ENCODE measurements at regions not wholly inside any gene's neighbourhood (a gene's known extent, or its start where the extent isn't known, plus 50 kb on each side); places are given as distances from the start of the nearest gene placed in this dataset.

DNA sequence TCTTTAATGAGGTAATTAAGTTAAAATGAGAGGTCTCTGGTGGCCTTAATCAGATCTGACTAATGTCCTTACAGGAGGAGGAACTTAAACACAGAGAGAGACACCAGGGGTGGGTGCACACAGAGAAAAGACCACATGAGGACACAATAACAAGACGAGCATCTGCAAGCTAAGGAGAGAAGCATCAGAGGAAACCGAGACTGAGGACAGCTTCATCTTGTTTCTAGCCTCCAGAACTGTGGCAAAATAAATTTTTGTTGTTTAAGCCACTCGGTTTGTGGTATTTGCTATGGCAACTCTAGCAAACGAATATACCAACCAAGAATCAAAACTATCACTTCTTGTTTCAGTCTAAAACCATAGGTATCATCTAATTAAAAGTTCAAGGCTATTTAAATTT, 400.1 kb downstream of the PID1 start:
- DNase-seq (ENCODE audit: low read depth, low spot score), result no peak
- ChIA-PET CTCF (no interaction called here), POLR2A (no interaction called here)
- BruUV-seq (replicated peaks), result no TSS peak
- Histone ChIP-seq H3K27ac (ENCODE audit: low read length) (no peak overlapping the region), H3K36me3 (ENCODE audit: control insufficient read depth, insufficient read depth, low read length) (no peaks in the 10 kb centered on the region), H3K9me3 (ENCODE audit: control insufficient read depth, insufficient read depth, low read depth, low read length) (0 out of 2 replicates have a peak, but pooled peaks cover 4% of the 10 kb centered on the region), H3K27me3 (ENCODE audit: control insufficient read depth, insufficient read depth, low read length) (no peaks in the 10 kb centered on the region), H3K4me1 (ENCODE audit: control insufficient read depth, insufficient read depth, low read length) (no peaks in the 10 kb centered on the region), H3K4me3 (ENCODE audit: low read depth in 2 of 2, low read length in 2 of 2) (no peak overlapping the region)
- in situ Hi-C loops (cut with HindIII; ENCODE audit: low pct_unique_long_range_greater_than_20kb, low sequenced_read_pairs) (no loop called here), intact Hi-C loops (cut with micrococcal nuclease; ENCODE audit: unreplicated experiment) (no loop called here)
- no peak for ATAC-seq
- TF ChIP-seq, protein P1, sequence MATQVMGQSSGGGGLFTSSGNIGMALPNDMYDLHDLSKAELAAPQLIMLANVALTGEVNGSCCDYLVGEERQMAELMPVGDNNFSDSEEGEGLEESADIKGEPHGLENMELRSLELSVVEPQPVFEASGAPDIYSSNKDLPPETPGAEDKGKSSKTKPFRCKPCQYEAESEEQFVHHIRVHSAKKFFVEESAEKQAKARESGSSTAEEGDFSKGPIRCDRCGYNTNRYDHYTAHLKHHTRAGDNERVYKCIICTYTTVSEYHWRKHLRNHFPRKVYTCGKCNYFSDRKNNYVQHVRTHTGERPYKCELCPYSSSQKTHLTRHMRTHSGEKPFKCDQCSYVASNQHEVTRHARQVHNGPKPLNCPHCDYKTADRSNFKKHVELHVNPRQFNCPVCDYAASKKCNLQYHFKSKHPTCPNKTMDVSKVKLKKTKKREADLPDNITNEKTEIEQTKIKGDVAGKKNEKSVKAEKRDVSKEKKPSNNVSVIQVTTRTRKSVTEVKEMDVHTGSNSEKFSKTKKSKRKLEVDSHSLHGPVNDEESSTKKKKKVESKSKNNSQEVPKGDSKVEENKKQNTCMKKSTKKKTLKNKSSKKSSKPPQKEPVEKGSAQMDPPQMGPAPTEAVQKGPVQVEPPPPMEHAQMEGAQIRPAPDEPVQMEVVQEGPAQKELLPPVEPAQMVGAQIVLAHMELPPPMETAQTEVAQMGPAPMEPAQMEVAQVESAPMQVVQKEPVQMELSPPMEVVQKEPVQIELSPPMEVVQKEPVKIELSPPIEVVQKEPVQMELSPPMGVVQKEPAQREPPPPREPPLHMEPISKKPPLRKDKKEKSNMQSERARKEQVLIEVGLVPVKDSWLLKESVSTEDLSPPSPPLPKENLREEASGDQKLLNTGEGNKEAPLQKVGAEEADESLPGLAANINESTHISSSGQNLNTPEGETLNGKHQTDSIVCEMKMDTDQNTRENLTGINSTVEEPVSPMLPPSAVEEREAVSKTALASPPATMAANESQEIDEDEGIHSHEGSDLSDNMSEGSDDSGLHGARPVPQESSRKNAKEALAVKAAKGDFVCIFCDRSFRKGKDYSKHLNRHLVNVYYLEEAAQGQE (IDR thresholded peaks at IDR 0.05; ENCODE audit: insufficient read depth in 1 of 2, low read depth in 2 of 2, low read length in 1 of 2), result no peak
- TF ChIP-seq POLR2AphosphoS5 (IDR thresholded peaks at IDR 0.05; ENCODE audit: low read depth, low read length), result no peak
- no peak for TF ChIP-seq TCF7L2 (IDR thresholded peaks at IDR 0.05; ENCODE audit: low read depth, low read length)
- no peak for TF ChIP-seq SIN3A (IDR thresholded peaks at IDR 0.05; ENCODE audit: borderline replicate concordance, insufficient read depth, low read depth, low read length)
- TF ChIP-seq, protein P2, sequence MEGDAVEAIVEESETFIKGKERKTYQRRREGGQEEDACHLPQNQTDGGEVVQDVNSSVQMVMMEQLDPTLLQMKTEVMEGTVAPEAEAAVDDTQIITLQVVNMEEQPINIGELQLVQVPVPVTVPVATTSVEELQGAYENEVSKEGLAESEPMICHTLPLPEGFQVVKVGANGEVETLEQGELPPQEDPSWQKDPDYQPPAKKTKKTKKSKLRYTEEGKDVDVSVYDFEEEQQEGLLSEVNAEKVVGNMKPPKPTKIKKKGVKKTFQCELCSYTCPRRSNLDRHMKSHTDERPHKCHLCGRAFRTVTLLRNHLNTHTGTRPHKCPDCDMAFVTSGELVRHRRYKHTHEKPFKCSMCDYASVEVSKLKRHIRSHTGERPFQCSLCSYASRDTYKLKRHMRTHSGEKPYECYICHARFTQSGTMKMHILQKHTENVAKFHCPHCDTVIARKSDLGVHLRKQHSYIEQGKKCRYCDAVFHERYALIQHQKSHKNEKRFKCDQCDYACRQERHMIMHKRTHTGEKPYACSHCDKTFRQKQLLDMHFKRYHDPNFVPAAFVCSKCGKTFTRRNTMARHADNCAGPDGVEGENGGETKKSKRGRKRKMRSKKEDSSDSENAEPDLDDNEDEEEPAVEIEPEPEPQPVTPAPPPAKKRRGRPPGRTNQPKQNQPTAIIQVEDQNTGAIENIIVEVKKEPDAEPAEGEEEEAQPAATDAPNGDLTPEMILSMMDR (IDR thresholded peaks at IDR 0.05), result no peak

DNA sequence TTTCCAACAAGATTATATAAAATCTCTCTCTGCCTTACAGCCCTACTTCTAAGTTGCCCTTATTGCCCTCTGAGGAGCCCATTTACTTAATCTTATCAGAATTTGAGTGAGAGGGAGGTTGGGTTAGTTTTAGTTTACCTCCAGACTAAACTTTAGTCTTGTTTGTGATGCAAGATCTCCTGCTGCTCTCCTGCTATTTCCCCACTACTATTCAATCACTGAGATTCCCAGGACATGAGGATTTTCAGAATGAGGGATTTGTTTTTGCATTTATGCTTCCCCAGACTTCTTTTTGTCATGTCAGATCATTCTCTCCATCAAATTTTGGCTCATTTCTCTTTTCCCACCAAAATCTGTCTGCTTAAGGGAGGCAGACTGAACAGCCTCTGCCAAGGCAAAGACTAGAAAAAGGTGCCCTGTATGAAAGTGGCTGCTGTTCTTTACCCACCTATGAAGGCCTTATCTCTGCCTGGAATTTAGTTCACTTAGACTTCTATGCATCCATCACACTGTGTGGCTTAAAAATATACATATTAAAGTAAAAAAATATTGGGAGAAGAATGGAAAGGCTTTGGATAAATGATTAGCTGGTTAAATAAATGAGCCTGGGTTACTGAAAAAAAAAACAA, 401.3 kb downstream of the PID1 start:
- H3K4me3 ChIP-seq (ENCODE audit: low read depth in 2 of 2, low read length in 2 of 2), result no peak overlapping the region
- no peak for DNase-seq (ENCODE audit: low read depth, low spot score)
- ATAC-seq, result no peak

More for the DNA sequence above, 401.3 kb downstream of the PID1 start:
- H3K36me3 ChIP-seq (ENCODE audit: control insufficient read depth, insufficient read depth, low read length), result no peaks in the 10 kb centered on the region
- no peaks in the 10 kb centered on the region for H3K4me1 ChIP-seq (ENCODE audit: control insufficient read depth, insufficient read depth, low read length)
- H3K27ac ChIP-seq (ENCODE audit: low read length), result no peak overlapping the region
- TF ChIP-seq SIN3A (IDR thresholded peaks at IDR 0.05; ENCODE audit: borderline replicate concordance, insufficient read depth, low read depth, low read length) (no peak), TCF7L2 (IDR thresholded peaks at IDR 0.05; ENCODE audit: low read depth, low read length) (no peak), POLR2AphosphoS5 (IDR thresholded peaks at IDR 0.05; ENCODE audit: low read depth, low read length) (no peak)
- TF ChIP-seq, protein P1 (IDR thresholded peaks at IDR 0.05; ENCODE audit: insufficient read depth in 1 of 2, low read depth in 2 of 2, low read length in 1 of 2), result no peak
- TF ChIP-seq, protein P2 (IDR thresholded peaks at IDR 0.05), result no peak
- no peaks in the 10 kb centered on the region for H3K27me3 ChIP-seq (ENCODE audit: control insufficient read depth, insufficient read depth, low read length)
- ChIA-PET POLR2A (no interaction called here), CTCF (no interaction called here)
- BruUV-seq (replicated peaks), result no TSS peak
- in situ Hi-C loops (cut with HindIII; ENCODE audit: low pct_unique_long_range_greater_than_20kb, low sequenced_read_pairs), result no loop called here
- H3K9me3 ChIP-seq (ENCODE audit: control insufficient read depth, insufficient read depth, low read depth, low read length), result 0 out of 2 replicates have a peak, but pooled peaks cover 4% of the 10 kb centered on the region
- intact Hi-C loops (cut with micrococcal nuclease; ENCODE audit: unreplicated experiment), result no loop called here

Measured in Panc1 (cell line).